SK-N-SH treated with all-trans-retinoic acid at 6 μM for 48 hours (cell line): ENCODE measurements at regions not wholly inside any gene's neighbourhood (a gene's known extent, or its start where the extent isn't known, plus 50 kb on each side); places are given as distances from the start of the nearest gene placed in this dataset.

ENCODE experiments used
- ARNTL ChIP-seq: fragments of 450-650 bp; formaldehyde crosslinking; IDR thresholded peaks from 2 replicates; pipeline ENCODE4 v1.5.0; 2020; ENCODE audit warnings: low read depth, mild to moderate bottlenecking, moderate library complexity, borderline replicate concordance
- CREB5 ChIP-seq: fragments of 250-450 bp; sonication (Bioruptor Pico); IDR thresholded peaks from 2 replicates; pipeline ENCODE4 v1.5.1; 2020; ENCODE audit warnings: low read depth, mild to moderate bottlenecking, moderate library complexity
- ISL1 ChIP-seq: fragments of 250-450 bp; sonication (Bioruptor Pico); IDR thresholded peaks from 2 replicates; pipeline ENCODE4 v2.1.2; 2022; ENCODE audit warnings: mild to moderate bottlenecking, moderate library complexity
- OSR1 ChIP-seq: fragments of 250-450 bp; sonication (Bioruptor Pico); IDR thresholded peaks from 2 replicates; pipeline ENCODE4 v1.8.0; 2022; ENCODE audit warnings: moderate library complexity, mild to moderate bottlenecking, inconsistent platforms
- PATZ1 ChIP-seq: fragments of 250-450 bp; sonication (Bioruptor Pico); IDR thresholded peaks from 2 replicates; pipeline ENCODE4 v1.8.0; 2020; ENCODE audit warnings: mild to moderate bottlenecking, moderate library complexity, borderline replicate concordance
- POU6F1 ChIP-seq: fragments of 250-450 bp; sonication (Bioruptor Pico); IDR thresholded peaks from 2 replicates; pipeline ENCODE4 v1.8.0; 2021; ENCODE audit warnings: low read depth, mild to moderate bottlenecking, moderate library complexity, borderline replicate concordance
- RARB ChIP-seq: fragments of 250-450 bp; sonication (Bioruptor Pico); IDR thresholded peaks from 2 replicates; pipeline ENCODE4 v1.8.0; 2021; ENCODE audit warnings: mild to moderate bottlenecking, moderate library complexity
- SNAI2 ChIP-seq: fragments of 250-450 bp; sonication (Bioruptor Pico); IDR thresholded peaks from 2 replicates; pipeline ENCODE4 v1.5.0; 2020; ENCODE audit warnings: mild to moderate bottlenecking, moderate library complexity
- TSHZ2 ChIP-seq: fragments of 250-450 bp; sonication (Bioruptor Pico); IDR thresholded peaks from 2 replicates; pipeline ENCODE4 v1.5.0; 2020; ENCODE audit warnings: mild to moderate bottlenecking, moderate library complexity
- ZC3H10 ChIP-seq: fragments of 250-450 bp; sonication (Bioruptor Pico); IDR thresholded peaks from 2 replicates; pipeline ENCODE4 v1.5.1; 2021; ENCODE audit warnings: mild to moderate bottlenecking, moderate library complexity
- ZFP3 ChIP-seq: fragments of 250-450 bp; sonication (Bioruptor Pico); IDR thresholded peaks from 2 replicates; pipeline ENCODE4 v1.5.0; 2020; ENCODE audit warnings: mild to moderate bottlenecking, moderate library complexity
- ZFP30 ChIP-seq: fragments of 450-650 bp; formaldehyde crosslinking; IDR thresholded peaks from 2 replicates; pipeline ENCODE4 v1.5.0; 2022; ENCODE audit warnings: mild to moderate bottlenecking, moderate library complexity
- ZNF8 ChIP-seq: fragments of 450-650 bp; formaldehyde crosslinking; IDR thresholded peaks from 2 replicates; pipeline ENCODE4 v1.5.0; 2020; ENCODE audit warnings: mild to moderate bottlenecking, moderate library complexity
- TF ChIP-seq, protein P1 (sequence below): fragments of 250-450 bp; sonication (Bioruptor Pico); IDR thresholded peaks from 2 replicates; pipeline ENCODE4 v1.5.1; 2021; ENCODE audit warnings: mild to moderate bottlenecking, moderate library complexity

DNA sequence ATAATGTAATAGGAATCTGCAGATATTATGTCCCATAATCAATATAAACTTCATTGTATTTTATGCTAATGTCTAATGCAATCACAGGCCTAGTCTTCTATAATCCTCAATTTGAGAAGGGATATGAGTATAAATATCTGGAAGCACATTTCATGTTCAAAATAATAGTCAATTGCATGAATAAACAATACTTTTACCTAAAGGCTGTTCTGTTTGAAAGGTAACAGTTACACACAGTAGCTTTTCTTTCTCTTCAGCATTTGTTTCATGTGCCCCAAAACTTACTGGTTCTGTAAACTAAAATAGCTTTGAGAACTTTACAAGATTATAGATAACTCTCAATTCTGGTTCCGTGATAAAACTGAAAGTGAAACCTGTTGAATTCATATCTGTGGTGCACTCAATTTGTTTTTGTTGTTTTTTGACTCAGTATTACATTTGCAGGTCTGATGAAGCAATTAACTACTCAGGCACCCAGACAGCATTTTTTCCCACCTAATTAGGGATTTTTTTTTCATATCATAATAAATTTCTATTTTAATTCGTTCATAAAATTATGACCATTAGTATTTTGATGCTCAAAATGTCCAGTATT, 1193.8 kb downstream of the SLITRK1 start:
- TF ChIP-seq PATZ1 (CRISPR knock-in tag): no peak
- TF ChIP-seq TSHZ2: no peak
- TF ChIP-seq ZFP3 (CRISPR knock-in tag): no peak
- TF ChIP-seq OSR1 (CRISPR knock-in tag): no peak
- no peak for TF ChIP-seq ARNTL (CRISPR knock-in tag)
- no peak for TF ChIP-seq RARB
- no peak for TF ChIP-seq ZNF8 (CRISPR knock-in tag)
- TF ChIP-seq CREB5 (CRISPR knock-in tag): no peak
- no peak for TF ChIP-seq POU6F1
- TF ChIP-seq, protein P1, sequence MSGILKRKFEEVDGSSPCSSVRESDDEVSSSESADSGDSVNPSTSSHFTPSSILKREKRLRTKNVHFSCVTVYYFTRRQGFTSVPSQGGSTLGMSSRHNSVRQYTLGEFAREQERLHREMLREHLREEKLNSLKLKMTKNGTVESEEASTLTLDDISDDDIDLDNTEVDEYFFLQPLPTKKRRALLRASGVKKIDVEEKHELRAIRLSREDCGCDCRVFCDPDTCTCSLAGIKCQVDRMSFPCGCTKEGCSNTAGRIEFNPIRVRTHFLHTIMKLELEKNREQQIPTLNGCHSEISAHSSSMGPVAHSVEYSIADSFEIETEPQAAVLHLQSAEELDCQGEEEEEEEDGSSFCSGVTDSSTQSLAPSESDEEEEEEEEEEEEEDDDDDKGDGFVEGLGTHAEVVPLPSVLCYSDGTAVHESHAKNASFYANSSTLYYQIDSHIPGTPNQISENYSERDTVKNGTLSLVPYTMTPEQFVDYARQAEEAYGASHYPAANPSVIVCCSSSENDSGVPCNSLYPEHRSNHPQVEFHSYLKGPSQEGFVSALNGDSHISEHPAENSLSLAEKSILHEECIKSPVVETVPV (CRISPR knock-in tag): no peak
- TF ChIP-seq SNAI2 (CRISPR knock-in tag): no peak
- TF ChIP-seq ZFP30 (CRISPR knock-in tag): no peak
- TF ChIP-seq ISL1 (CRISPR knock-in tag): no peak
- TF ChIP-seq ZC3H10 (CRISPR knock-in tag): no peak
